Panc1 (cell line): ENCODE measurements at regions not wholly inside any gene's neighbourhood (a gene's known extent, or its start where the extent isn't known, plus 50 kb on each side); places are given as distances from the start of the nearest gene placed in this dataset.

Experiments used
- CTCF ChIP-seq: fragments of 450-650 bp; IDR thresholded peaks from 2 replicates; pipeline ENCODE4 v1.5.1; 2017; ENCODE audit warnings: mild to moderate bottlenecking
- POLR2AphosphoS5 ChIP-seq: IDR thresholded peaks from 2 replicates; pipeline ENCODE4 v1.6.1; 2012; ENCODE audit warnings: mild to moderate bottlenecking, low read depth, low read length, moderate library complexity
- REST ChIP-seq, 2 experiments: IDR thresholded peaks; 2 replicates each; pipeline ENCODE4 v1.6.1; 2011 to 2012; ENCODE audit warnings: low read depth in 2 of 2, control low read depth in 1 of 2, low read length in 1 of 2, mild to moderate bottlenecking in 1 of 2, moderate library complexity in 1 of 2; ENCODE audit not compliant: insufficient read depth in 1 of 2

- no peak for TF ChIP-seq CTCF
- TF ChIP-seq REST (IDR thresholded peaks at IDR 0.05; ENCODE audit: insufficient read depth in 1 of 2, low read depth in 2 of 2, low read length in 1 of 2): no peak
- no peak for TF ChIP-seq POLR2AphosphoS5
Measured at GRCh38 chr2:219772697-219773096, 145.3 kb downstream of the SLC4A3 start.
